ENCODE measurements at regions not wholly inside any gene's neighbourhood (a gene's known extent, or its start where the extent isn't known, plus 50 kb on each side); places are given as distances from the start of the nearest gene placed in this dataset.
A peak's percentile ranks its signal among the peaks of the same experiment; 100 is the strongest.

- no peaks in the 10 kb centered on the region for H3K9me3 ChIP-seq (ENCODE audit: control insufficient read depth in 2 of 3, low read length in 3 of 3)
- H3K36me3 ChIP-seq (ENCODE audit: control insufficient read depth in 2 of 3, insufficient read depth in 3 of 3, low read length in 3 of 3), result no peaks in the 10 kb centered on the region
- Mint-ChIP-seq H3K9me3 (peaks cover 0 to 4% (median 0%) of the 10 kb centered on the region in 11 donors), H3K4me3 (no peak overlapping the region), H3K27me3 (peaks cover 0 to 9% (median 0%) of the 10 kb centered on the region in 5 donors), H3K36me3 (no peaks in the 10 kb centered on the region), H3K27ac (peak overlapping the region in 1 of 9 donors; percentile 53), H3K4me1 (peaks cover 0 to 17% (median 6%) of the 10 kb centered on the region in 7 donors)
- POLR2A ChIA-PET, result no interaction called here
- H3K27me3 ChIP-seq (ENCODE audit: control insufficient read depth in 2 of 2, insufficient read depth in 2 of 2, low read length in 2 of 2), result no peaks in the 10 kb centered on the region
- DNase-seq, result peak in 1 of 9 donors; percentile 25
- peak; percentile 41 for ATAC-seq
- H3K4me3 ChIP-seq (ENCODE audit: low read length), result no peak overlapping the region
- intact Hi-C loops (cut with micrococcal nuclease), result loop anchor here in 1 of 2 donors (5.0 kb wide), 1 partner anchor 103 kb away; no protein-coding TSS in a partner anchor
- H3K27ac ChIP-seq (ENCODE audit: low read depth, low read length), result no peak overlapping the region
- peaks cover 0 to 3% of the 10 kb centered on the region in 2 donors for H3K4me1 ChIP-seq (ENCODE audit: control insufficient read depth in 2 of 2, insufficient read depth in 2 of 2, low read length in 2 of 2)
- CTCF ChIA-PET, result no interaction called here
Measured at GRCh38 chr21:36589352-36589971, 109.5 kb upstream of the SIM2 start.

GRCh38 chr21:36591326-36591970, 107.5 kb upstream of the SIM2 start:
- intact Hi-C loops (cut with micrococcal nuclease), result no loop called here
- Mint-ChIP-seq H3K4me1 (peaks cover 0 to 3% (median 0%) of the 10 kb centered on the region in 7 donors), H3K27me3 (peaks cover 0 to 18% (median 2%) of the 10 kb centered on the region in 5 donors), H3K36me3 (no peaks in the 10 kb centered on the region), H3K27ac (no peak overlapping the region), H3K4me3 (no peak overlapping the region), H3K9me3 (peaks cover 0 to 4% (median 0%) of the 10 kb centered on the region in 11 donors)
- Histone ChIP-seq H3K36me3 (ENCODE audit: control insufficient read depth in 2 of 3, insufficient read depth in 3 of 3, low read length in 3 of 3) (no peaks in the 10 kb centered on the region), H3K9me3 (ENCODE audit: control insufficient read depth in 2 of 3, low read length in 3 of 3) (no peaks in the 10 kb centered on the region), H3K4me3 (ENCODE audit: low read length) (no peak overlapping the region), H3K4me1 (ENCODE audit: control insufficient read depth in 2 of 2, insufficient read depth in 2 of 2, low read length in 2 of 2) (no peaks in the 10 kb centered on the region), H3K27me3 (ENCODE audit: control insufficient read depth in 2 of 2, insufficient read depth in 2 of 2, low read length in 2 of 2) (no peaks in the 10 kb centered on the region), H3K27ac (ENCODE audit: low read depth, low read length) (no peak overlapping the region)
- ChIA-PET POLR2A (interaction anchor here (0.6 kb wide), 1 partner anchor 266 kb away, joined by 3 read pairs; no protein-coding TSS in a partner anchor), CTCF (no interaction called here)
- no peak for DNase-seq
- ATAC-seq, result no peak

GRCh38 chr21:36596174-36596573, 102.7 kb upstream of the SIM2 start:
- H3K27me3 Mint-ChIP-seq, result peaks cover 0 to 27% (median 5%) of the 10 kb centered on the region in 5 donors
- H3K27me3 ChIP-seq (ENCODE audit: control insufficient read depth in 2 of 2, insufficient read depth in 2 of 2, low read length in 2 of 2), result no peaks in the 10 kb centered on the region
- H3K27ac Mint-ChIP-seq, result peak overlapping the region in 1 of 9 donors; percentile 51
- ATAC-seq (no peak), DNase-seq (no peak)
- H3K9me3 ChIP-seq (ENCODE audit: control insufficient read depth in 2 of 3, low read length in 3 of 3), result no peaks in the 10 kb centered on the region
- H3K4me1 Mint-ChIP-seq, result peaks cover 0 to 25% (median 16%) of the 10 kb centered on the region in 7 donors
- peaks cover 0 to 4% (median 0%) of the 10 kb centered on the region in 11 donors for H3K9me3 Mint-ChIP-seq
- H3K36me3 Mint-ChIP-seq, result no peaks in the 10 kb centered on the region
- no peaks in the 10 kb centered on the region for H3K36me3 ChIP-seq (ENCODE audit: control insufficient read depth in 2 of 3, insufficient read depth in 3 of 3, low read length in 3 of 3)
- intact Hi-C loops (cut with micrococcal nuclease), result no loop called here
- H3K27ac ChIP-seq (ENCODE audit: low read depth, low read length), result no peak overlapping the region
- CTCF ChIA-PET, result no interaction called here
- H3K4me3 Mint-ChIP-seq, result no peak overlapping the region
- POLR2A ChIA-PET, result no interaction called here
- H3K4me1 ChIP-seq (ENCODE audit: control insufficient read depth in 2 of 2, insufficient read depth in 2 of 2, low read length in 2 of 2), result peaks cover 0 to 3% of the 10 kb centered on the region in 2 donors
- H3K4me3 ChIP-seq (ENCODE audit: low read length), result no peak overlapping the region

- ATAC-seq, result no peak
- Histone ChIP-seq H3K9me3 (ENCODE audit: control insufficient read depth in 2 of 3, low read length in 3 of 3) (no peaks in the 10 kb centered on the region), H3K4me1 (ENCODE audit: control insufficient read depth in 2 of 2, insufficient read depth in 2 of 2, low read length in 2 of 2) (peaks cover 0 to 20% of the 10 kb centered on the region in 2 donors), H3K4me3 (ENCODE audit: low read length) (no peak overlapping the region), H3K27ac (ENCODE audit: low read depth, low read length) (no peak overlapping the region), H3K36me3 (ENCODE audit: control insufficient read depth in 2 of 3, insufficient read depth in 3 of 3, low read length in 3 of 3) (no peaks in the 10 kb centered on the region), H3K27me3 (ENCODE audit: control insufficient read depth in 2 of 2, insufficient read depth in 2 of 2, low read length in 2 of 2) (no peaks in the 10 kb centered on the region)
- Mint-ChIP-seq H3K27me3 (peaks cover 0 to 18% (median 0%) of the 10 kb centered on the region in 5 donors), H3K27ac (peak overlapping the region in 6 of 9 donors; percentile 65 to 99 (median 92)), H3K4me1 (peaks cover 10 to 64% (median 50%) of the 10 kb centered on the region in 7 donors), H3K36me3 (no peaks in the 10 kb centered on the region), H3K9me3 (peaks cover 0 to 4% (median 0%) of the 10 kb centered on the region in 11 donors), H3K4me3 (peak overlapping the region in 2 of 10 donors; percentile 23 to 32)
- intact Hi-C loops (cut with micrococcal nuclease), result no loop called here
- ChIA-PET CTCF (interaction anchor here (1.1 kb wide), 1 partner anchor 29 kb away, joined by 3 read pairs; no protein-coding TSS in a partner anchor), POLR2A (no interaction called here)
- DNase-seq, result no peak
Measured at GRCh38 chr21:36601362-36601761, 97.6 kb upstream of the SIM2 start.

- DNase-seq (peak in 5 of 9 donors; percentile 12 to 37 (median 32)), ATAC-seq (no peak)
- Mint-ChIP-seq H3K27me3 (peaks cover 0 to 11% (median 0%) of the 10 kb centered on the region in 5 donors), H3K9me3 (peaks cover 0 to 4% (median 0%) of the 10 kb centered on the region in 11 donors), H3K36me3 (no peaks in the 10 kb centered on the region), H3K4me1 (peaks cover 10 to 64% (median 50%) of the 10 kb centered on the region in 7 donors), H3K4me3 (peak overlapping the region in 9 of 10 donors; percentile 61 to 90 (median 76)), H3K27ac (peak overlapping the region in 8 of 9 donors; percentile 91 to 99 (median 95))
- Histone ChIP-seq H3K27me3 (ENCODE audit: control insufficient read depth in 2 of 2, insufficient read depth in 2 of 2, low read length in 2 of 2) (no peaks in the 10 kb centered on the region), H3K4me3 (ENCODE audit: low read length) (no peak overlapping the region), H3K9me3 (ENCODE audit: control insufficient read depth in 2 of 3, low read length in 3 of 3) (no peaks in the 10 kb centered on the region), H3K4me1 (ENCODE audit: control insufficient read depth in 2 of 2, insufficient read depth in 2 of 2, low read length in 2 of 2) (peaks cover 0 to 20% of the 10 kb centered on the region in 2 donors), H3K27ac (ENCODE audit: low read depth, low read length) (peak overlapping the region; percentile 57), H3K36me3 (ENCODE audit: control insufficient read depth in 2 of 3, insufficient read depth in 3 of 3, low read length in 3 of 3) (no peaks in the 10 kb centered on the region)
- ChIA-PET CTCF (interaction anchor here (1.7 kb wide), 1 partner anchor 16 kb away, joined by 5 read pairs; no protein-coding TSS in a partner anchor), POLR2A (interaction anchor here (1.0 to 1.5 kb wide), 2 partner anchors 27 to 322 kb away, joined by 3 read pairs; no protein-coding TSS in a partner anchor)
- intact Hi-C loops (cut with micrococcal nuclease), result loop anchor here in 1 of 2 donors (1.0 kb wide), 1 partner anchor 17 kb away; no protein-coding TSS in a partner anchor
Measured at GRCh38 chr21:36602735-36603134, 96.2 kb upstream of the SIM2 start.

- no peaks in the 10 kb centered on the region for H3K36me3 Mint-ChIP-seq
- peaks cover 0 to 4% (median 0%) of the 10 kb centered on the region in 11 donors for H3K9me3 Mint-ChIP-seq
- peaks cover 0 to 20% of the 10 kb centered on the region in 2 donors for H3K4me1 ChIP-seq (ENCODE audit: control insufficient read depth in 2 of 2, insufficient read depth in 2 of 2, low read length in 2 of 2)
- no peaks in the 10 kb centered on the region for H3K27me3 ChIP-seq (ENCODE audit: control insufficient read depth in 2 of 2, insufficient read depth in 2 of 2, low read length in 2 of 2)
- DNase-seq (peak in 7 of 9 donors; percentile 46 to 85 (median 76)), ATAC-seq (peak; percentile 91)
- peak overlapping the region; percentile 57 for H3K27ac ChIP-seq (ENCODE audit: low read depth, low read length)
- ChIA-PET POLR2A (interaction anchor here (0.7 to 1.5 kb wide), 3 partner anchors 27 to 321 kb away, joined by 3 to 4 read pairs (median 3); no protein-coding TSS in a partner anchor), CTCF (interaction anchor here (1.7 kb wide), 1 partner anchor 17 kb away, joined by 5 read pairs; no protein-coding TSS in a partner anchor)
- no peaks in the 10 kb centered on the region for H3K9me3 ChIP-seq (ENCODE audit: control insufficient read depth in 2 of 3, low read length in 3 of 3)
- H3K27ac Mint-ChIP-seq, result peak overlapping the region; percentile 34 to 99 (median 95)
- H3K4me1 Mint-ChIP-seq, result peaks cover 10 to 64% (median 50%) of the 10 kb centered on the region in 7 donors
- no peak overlapping the region for H3K4me3 ChIP-seq (ENCODE audit: low read length)
- H3K4me3 Mint-ChIP-seq, result peak overlapping the region; percentile 25 to 90 (median 74)
- intact Hi-C loops (cut with micrococcal nuclease), result loop anchor here in 1 of 2 donors (1.0 kb wide), 1 partner anchor 18 kb away; no protein-coding TSS in a partner anchor
- no peaks in the 10 kb centered on the region for H3K36me3 ChIP-seq (ENCODE audit: control insufficient read depth in 2 of 3, insufficient read depth in 3 of 3, low read length in 3 of 3)
- H3K27me3 Mint-ChIP-seq, result peaks cover 0 to 11% (median 0%) of the 10 kb centered on the region in 5 donors
Measured at GRCh38 chr21:36603221-36603620, 95.7 kb upstream of the SIM2 start.

Data from naive thymus-derived CD4-positive, alpha-beta T cell (primary cell).